CD4-positive, alpha-beta T cell treated with Interleukin-4 for 4 hours (primary cell): ENCODE measurements at regions not wholly inside any gene's neighbourhood (a gene's known extent, or its start where the extent isn't known, plus 50 kb on each side); places are given as distances from the start of the nearest gene placed in this dataset.

Experiments
- DNase-seq: peaks from one replicate; pipeline ENCODE4 v3.0.0-alpha.2; 2020

DNA sequence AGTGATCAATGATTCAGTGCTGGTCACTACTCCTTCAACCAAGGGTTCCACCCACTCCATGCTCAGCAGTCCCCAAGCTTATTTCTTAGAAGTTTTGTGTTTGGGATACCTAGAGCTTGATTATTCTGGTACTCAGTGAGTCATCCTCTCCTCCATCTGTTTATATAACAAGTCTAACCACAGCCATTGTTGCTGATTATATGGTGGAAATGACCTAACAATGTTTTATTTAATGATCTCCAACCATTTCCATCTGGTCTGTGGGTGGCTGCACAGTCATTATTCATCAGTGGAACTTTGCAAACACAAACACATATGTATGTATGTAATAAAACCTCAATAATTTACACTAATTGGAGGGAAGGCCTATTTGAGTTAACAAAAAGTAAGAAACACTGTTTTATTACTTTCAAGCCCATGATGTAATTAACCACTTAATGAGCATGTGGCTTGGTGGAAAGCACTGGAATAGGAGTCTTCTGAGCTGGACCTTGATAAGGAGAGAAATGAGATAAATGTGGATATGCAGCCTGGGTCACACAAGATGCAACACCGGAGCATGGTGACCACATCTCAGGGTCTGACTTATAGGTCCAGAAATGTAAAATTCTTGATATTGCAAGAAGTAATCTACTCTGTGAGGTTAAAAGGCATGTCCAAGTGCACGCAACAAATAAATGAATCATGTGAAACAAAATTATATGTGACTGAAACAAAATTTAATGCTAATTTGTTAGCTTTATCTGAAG, 99.0 kb upstream of the WLS start:
- no peak for DNase-seq

GRCh38 chr1:68330391-68330790, 98.1 kb upstream of the WLS start:
- no peak for DNase-seq

GRCh38 chr1:68329096-68329835, 96.9 kb upstream of the WLS start:
- DNase-seq: no peak

DNA sequence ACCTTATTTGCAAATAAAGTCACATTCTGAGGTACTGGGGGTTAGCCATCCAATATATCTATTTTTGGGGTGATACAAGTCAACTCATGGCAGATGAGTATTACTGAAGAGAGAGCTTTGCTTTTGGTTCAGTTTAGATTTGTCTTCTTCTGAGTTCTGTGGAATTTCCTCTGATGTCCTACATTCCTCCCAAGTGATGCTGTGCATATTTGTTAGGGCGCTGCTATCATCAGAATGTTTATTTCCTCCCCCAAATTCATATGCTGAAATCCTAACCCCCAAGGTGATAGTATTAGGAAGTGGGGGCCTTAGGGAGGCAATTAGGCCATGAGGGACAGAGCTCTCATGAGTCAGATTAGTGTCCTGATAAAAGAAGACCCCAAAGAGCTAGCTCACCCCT, 96.2 kb upstream of the WLS start:
- no peak for DNase-seq

GRCh38 chr1:68327414-68327813, 95.1 kb upstream of the WLS start:
- DNase-seq: no peak

- DNase-seq: no peak
These were observed 94.2 kb upstream of the WLS start for GRCh38 chr1:68326481-68326880.

DNA sequence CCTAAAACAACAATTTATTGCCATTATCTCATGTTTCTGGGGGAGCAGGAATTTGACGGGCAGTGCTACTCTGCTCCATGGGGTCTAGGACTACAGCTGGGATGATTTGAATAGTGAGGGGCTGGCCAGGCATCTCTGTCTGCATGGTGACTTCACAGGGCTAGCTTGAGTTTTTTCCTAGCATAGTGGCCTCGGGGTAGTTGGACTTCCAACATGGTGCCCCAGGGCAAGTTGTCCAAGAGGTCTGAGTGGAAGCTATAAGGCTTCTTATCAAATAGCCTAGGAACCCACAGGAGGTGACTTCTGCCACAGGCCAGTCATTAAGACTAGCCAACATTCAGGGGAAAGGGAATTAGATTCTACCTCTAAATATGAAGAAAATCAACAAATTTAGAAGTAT, 92.0 kb upstream of the WLS start:
- DNase-seq: no peak

GRCh38 chr1:68322837-68323687, 90.7 kb upstream of the WLS start:
- no peak for DNase-seq

DNA sequence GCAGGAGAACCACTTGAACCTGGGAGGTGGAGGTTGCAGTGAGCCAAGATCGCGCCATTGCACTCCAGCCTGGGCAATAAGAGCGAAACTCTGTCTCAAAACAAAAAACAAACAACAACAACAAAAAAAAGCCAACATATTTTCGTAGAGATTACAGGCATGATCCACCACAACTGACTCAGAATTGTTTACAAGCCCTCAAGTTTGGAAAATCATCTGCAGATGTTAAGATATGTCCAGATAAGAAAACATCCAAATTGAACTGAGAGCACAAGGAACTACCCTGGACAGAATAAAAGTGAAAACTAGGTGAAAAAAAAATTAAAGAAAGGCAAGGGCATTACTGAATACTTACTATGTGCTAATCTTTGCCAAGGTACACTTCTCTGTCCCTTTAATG, 89.8 kb upstream of the WLS start:
- DNase-seq: no peak

GRCh38 chr1:68321084-68321685, 88.9 kb upstream of the WLS start:
- no peak for DNase-seq

DNA sequence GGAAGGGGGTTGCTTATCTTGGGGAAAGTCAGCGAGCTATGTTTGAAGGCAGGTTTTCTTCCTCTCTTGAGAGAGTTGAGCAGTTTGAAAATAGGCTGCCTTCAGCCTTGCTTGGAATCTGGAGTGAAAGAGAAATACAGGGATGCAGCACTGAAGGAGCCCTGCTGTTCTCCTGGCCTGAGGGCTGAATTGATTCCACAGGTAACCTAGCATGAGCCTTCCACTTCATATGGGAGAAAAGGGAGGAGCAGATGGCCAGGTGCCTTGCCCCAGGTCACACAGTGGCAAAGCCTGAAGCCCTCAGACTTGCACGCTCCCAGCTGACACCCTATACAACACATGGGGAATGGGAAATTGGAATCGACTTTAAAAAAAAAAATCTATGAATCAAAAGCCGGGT, 88.0 kb upstream of the WLS start:
- no peak for DNase-seq

DNA sequence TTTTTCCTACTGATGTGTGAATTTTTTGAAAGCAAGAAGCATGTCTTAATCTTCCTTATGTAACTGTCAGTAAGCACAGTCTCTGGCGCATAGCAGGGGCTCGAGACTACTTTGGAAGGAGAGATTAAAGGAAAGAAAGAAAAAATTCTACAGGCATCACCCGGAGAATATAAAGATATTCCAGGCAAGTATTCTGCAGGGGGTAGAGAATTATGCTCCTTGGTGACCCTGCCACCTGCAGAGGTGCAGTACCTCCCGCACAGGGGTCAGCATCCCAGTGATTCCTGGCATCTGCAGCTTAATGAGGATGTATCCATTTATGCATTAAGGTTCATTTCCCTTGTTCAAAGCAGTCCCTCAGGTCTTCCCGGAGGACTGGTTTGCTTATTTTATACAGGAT, 87.6 kb upstream of the WLS start:
- no peak for DNase-seq

DNA sequence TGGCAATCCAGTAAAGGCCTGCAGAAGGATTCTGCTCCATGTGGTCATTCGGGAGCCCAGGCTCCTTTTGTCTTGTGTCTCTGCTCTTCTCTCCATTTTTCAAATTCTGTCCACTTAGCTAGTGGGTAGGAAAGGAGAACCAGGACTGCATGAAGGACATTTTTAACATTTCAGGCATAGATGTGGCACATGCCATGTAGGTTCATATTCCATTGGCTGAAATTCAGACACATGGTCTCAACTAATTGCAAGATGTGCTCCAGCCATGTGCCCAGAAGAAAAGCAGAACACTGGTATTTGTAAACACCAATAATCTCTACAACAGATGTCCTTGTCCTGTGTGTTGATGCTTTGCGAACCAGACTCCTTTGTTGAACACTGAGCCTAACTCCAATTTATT, 85.2 kb upstream of the WLS start:
- no peak for DNase-seq

DNA sequence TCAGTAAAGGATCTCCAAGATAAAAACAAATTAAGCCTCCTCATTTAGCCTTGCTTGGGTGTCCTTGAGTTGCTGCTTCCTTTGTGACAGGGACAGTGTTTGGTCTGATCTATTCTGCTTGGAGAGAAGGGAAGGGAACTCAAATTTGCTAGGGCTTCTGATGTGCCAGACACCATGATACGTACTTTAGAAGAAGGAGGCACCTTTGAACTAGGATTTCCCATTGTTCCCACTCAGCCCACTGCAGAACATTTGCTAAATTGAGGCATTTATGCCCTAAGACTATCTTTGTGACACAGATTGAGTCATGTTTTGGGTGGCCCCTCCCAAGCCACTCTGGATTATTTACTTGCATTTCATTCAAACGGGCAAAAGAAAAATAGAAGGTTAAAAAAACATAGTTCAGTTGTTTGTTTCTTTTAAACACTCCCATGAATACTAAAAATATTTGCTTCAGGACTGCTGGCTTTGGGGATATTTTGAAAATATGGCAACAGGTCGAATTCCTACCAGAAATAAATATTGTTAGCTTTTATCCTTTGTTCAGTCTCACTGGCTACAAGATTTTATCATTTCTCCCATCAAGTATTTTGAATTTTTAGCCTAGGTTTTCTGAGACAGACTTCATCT, 81.9 kb upstream of the WLS start:
- DNase-seq: no peak

DNA sequence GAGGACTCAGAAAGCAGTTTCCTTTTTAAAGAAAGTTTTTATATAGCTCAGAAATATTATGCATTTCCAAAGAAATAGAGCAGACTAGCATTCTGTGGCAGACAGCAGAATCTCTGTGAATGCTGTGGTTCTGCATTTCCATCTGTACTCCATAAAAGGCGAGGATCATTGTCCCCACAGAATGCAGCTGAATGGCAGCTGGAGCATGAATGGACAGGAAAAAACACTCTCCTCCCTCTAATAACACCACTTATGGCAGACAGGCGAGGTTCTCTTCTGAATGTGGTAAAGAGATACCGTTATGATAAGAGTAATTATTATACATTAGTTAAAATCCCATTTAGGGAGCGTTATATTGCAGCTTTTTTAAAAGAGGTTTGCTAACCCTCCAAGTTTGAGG, 81.4 kb upstream of the WLS start:
- no peak for DNase-seq

DNA sequence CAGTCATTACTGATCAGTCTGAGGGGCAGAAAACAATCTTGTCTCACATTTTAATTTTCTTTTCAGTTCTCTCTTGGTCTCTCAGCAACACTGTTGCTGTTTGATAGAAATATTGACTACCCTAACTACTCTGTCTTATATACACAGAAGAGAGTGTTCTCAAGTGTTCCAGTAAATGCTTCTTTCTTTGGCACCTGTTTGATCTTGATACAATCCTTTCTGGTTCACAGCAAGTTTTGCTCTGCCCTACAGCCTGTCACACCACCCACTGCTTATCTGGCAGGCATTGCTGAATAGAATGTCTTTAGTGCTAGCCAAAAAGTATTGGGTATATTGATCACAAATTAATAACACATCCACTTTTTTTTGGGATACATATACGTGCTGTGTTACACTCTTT, 75.7 kb upstream of the WLS start:
- DNase-seq: no peak

DNA sequence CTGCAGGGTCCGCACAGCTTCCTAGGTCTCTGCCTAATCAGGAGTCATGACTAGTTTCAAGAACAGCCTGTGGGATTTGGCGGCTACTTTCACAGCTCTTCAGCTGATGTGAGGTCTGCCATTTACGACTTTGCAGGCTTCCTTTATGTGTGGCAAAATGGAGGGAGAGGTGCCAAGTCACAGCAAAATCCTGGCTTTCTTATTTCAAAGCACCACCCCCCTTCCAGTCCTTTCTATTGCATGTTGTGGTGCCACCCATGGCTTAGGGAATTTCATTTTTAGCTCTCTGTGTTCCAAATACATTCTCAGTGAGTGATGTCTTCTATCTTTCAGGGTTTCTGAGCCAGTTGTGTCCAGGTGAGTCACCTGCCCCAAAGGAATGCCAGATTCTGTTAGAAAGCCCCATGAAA, 75.1 kb upstream of the WLS start:
- DNase-seq: no peak

DNA sequence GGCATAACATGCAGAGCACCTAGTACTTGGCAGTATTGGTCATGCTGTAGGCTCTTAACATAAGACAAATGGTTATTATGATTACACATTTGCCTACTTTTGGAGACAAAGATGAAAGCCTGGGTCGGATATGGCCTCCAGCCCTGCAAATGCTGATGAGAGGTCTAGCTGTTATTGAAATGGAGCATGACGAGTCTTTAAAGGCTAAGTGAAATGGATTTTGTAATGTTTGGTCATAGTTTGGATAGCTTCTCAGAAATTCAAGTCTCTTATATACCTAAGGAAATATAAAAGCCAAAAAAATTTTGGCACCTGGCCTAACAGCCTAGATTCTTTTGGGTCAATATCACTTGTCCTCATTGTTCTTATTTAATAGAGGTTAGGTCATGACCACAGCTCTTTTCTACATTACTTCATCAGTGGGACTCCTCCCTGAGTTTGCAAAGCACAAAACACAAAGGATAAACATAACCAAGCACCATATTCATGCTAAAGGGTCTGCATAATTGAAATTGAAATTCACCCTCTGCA, 69.2 kb upstream of the WLS start:
- DNase-seq: no peak

GRCh38 chr1:68294367-68295066, 62.2 kb upstream of the WLS start:
- DNase-seq: no peak

DNA sequence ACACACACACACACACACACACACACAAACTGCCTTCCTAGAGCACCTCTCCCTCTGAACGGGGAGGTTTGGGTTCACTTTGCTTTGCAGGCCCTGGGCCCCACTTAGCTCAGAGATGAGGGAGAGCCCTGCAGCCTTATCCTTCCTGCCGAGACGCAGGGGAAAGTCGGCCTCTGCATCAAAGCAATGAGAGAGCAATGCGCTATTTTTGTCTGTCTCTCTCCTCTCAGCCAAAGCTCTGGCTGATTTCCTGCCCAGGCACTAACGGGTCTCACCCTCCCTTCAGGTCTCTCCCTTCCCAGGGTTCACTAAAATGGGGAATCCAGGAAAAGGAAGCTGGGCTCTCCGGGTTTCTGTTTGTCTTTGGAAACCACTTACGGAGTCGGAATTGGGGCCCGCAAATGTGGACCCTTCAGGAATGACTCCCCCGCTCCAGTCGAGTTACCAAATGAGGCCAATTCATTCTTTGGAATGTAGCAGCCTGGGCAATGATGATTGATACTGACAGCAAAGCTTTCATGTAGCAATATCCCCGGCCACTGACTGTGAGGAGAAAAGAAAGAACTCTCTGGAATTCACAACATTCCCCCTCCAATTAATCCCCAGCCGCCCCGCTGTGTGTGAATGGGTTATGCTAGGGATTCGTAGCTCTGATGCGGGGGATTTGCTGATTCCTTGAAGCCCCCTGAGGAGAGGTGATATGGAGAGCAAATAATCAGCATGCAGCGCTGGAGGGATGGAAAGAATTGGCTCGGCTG, 61.5 kb upstream of the WLS start:
- no peak for DNase-seq

DNA sequence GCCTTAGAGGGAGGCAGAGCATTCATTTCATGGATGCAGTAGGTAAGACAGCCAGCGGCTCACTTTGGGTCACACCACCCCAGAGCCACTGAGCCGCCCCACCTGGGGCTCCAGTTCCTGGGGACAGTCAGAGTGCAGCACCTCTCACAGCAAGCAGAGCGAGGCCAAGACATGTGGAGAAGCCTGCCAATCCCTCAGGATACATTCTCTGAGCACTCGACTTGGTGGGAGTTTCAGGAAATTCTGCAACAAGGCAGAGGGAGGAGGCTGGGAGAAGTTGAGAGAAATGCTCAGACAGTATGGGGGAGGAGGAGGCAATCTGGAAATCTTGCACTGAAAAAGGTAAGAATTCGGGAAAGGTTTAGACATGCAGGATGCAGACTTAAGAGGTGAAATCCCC, 60.8 kb upstream of the WLS start:
- no peak for DNase-seq
